H1 (cell line): ENCODE measurements at regions not wholly inside any gene's neighbourhood (a gene's known extent, or its start where the extent isn't known, plus 50 kb on each side); places are given as distances from the start of the nearest gene placed in this dataset.

Experiments
- CTCF ChIA-PET: fragments of 300-600 bp; sonication (Branson Sonifier 250); formaldehyde crosslinking; loops from one replicate; lab custom pipeline; 2021; ENCODE audit not compliant: partially characterized antibody; lab: Charles Lee
- POLR2A ChIA-PET: fragments of 300-600 bp; sonication (Branson Sonifier 250); formaldehyde crosslinking; loops from one replicate; lab custom pipeline; 2021; ENCODE audit warnings: inconsistent platforms; ENCODE audit not compliant: partially characterized antibody; lab: Charles Lee
- DNase-seq, 2 experiments: peaks; one replicate each; pipeline versions ENCODE4 v3.0.0 to v3.0.0-alpha.2; 2010 to 2022; ENCODE audit warnings: low spot score in 2 of 2, low read depth in 1 of 2, mixed read lengths in 1 of 2
- FAIRE-seq: peaks from 2 replicates; lab custom pipeline; 2011; peaks lifted over from hg19 to GRCh38; lab: Jason Lieb, UNC
- H2AFZ ChIP-seq: 2 replicates; pipeline ENCODE4 v1.8.1; 2012; ENCODE audit warnings: low read length, inconsistent platforms
- H2AK5ac ChIP-seq: 2 replicates; pipeline ENCODE4 v1.6.1; 2013; ENCODE audit warnings: low read depth, low read length
- H2BK120ac ChIP-seq: replicated peaks from 2 replicates; pipeline ENCODE3; 2013; ENCODE audit warnings: low read depth, low read length, inconsistent platforms
- H2BK12ac ChIP-seq: 2 replicates; pipeline ENCODE4 v1.6.1; 2013; ENCODE audit warnings: low read depth, low read length
- H2BK15ac ChIP-seq: 2 replicates; pipeline ENCODE4 v1.6.1; 2013; ENCODE audit warnings: low read length
- H2BK20ac ChIP-seq: 2 replicates; pipeline ENCODE4 v1.6.1; 2013; ENCODE audit warnings: low read length
- H2BK5ac ChIP-seq: 2 replicates; pipeline ENCODE4 v1.6.1; 2013; ENCODE audit warnings: low read depth, low read length
- H3K14ac ChIP-seq: 2 replicates; pipeline ENCODE4 v1.6.1; 2013; ENCODE audit warnings: inconsistent platforms; ENCODE audit not compliant: insufficient read length
- H3K18ac ChIP-seq: 2 replicates; pipeline ENCODE4 v1.6.1; 2013; ENCODE audit warnings: low read length; ENCODE audit errors: extremely low read depth
- H3K23ac ChIP-seq: 2 replicates; pipeline ENCODE4 v1.6.1; 2013; ENCODE audit warnings: inconsistent platforms; ENCODE audit not compliant: insufficient read length
- H3K23me2 ChIP-seq: 2 replicates; pipeline ENCODE4 v1.6.1; 2013; ENCODE audit warnings: low read depth, low read length
- H3K27ac ChIP-seq: 2 replicates; pipeline ENCODE4 v1.6.1; 2011; ENCODE audit warnings: low read depth, low read length, inconsistent platforms
- H3K27me3 ChIP-seq, 4 experiments: replicated peaks in 1 of 4; 1 replicate in 1 of 4; 2 replicates in 3 of 4; pipeline versions ENCODE4 v1.6.1 to v1.8.1; 2011 to 2013; ENCODE audit warnings: low read length in 3 of 4, mild to moderate bottlenecking in 3 of 4, inconsistent platforms in 2 of 4, mixed read lengths in 2 of 4, moderate library complexity in 1 of 4; ENCODE audit not compliant: control insufficient read depth in 3 of 4, insufficient read depth in 3 of 4; ENCODE audit errors: extremely low read depth in 1 of 4
- H3K36me3 ChIP-seq, 4 experiments: 2 replicates each; pipeline versions ENCODE4 v1.6.1 to v1.8.1; 2011 to 2013; ENCODE audit warnings: mild to moderate bottlenecking in 4 of 4, low read length in 3 of 4, moderate library complexity in 2 of 4, control low read depth in 1 of 4, inconsistent platforms in 1 of 4; ENCODE audit not compliant: insufficient read depth in 4 of 4, control insufficient read depth in 2 of 4
- H3K4ac ChIP-seq: replicated peaks from 2 replicates; pipeline ENCODE3; 2013; ENCODE audit warnings: low read length, low read depth, mixed read lengths, inconsistent platforms; ENCODE audit not compliant: insufficient read length
- H3K4me1 ChIP-seq, 4 experiments: replicated peaks in 1 of 4; 1 replicate in 1 of 4; 2 replicates in 3 of 4; pipeline versions ENCODE4 v1.6.1 to v1.8.1; 2011 to 2013; ENCODE audit warnings: low read length in 3 of 4, inconsistent platforms in 2 of 4, mixed read lengths in 1 of 4; ENCODE audit not compliant: insufficient read depth in 4 of 4, control insufficient read depth in 3 of 4
- H3K4me2 ChIP-seq, 2 experiments: 2 replicates each; pipeline versions ENCODE4 v1.6.1 to v1.8.1; 2011 to 2013; ENCODE audit warnings: low read depth in 2 of 2, low read length in 2 of 2, control low read depth in 1 of 2, inconsistent platforms in 1 of 2, mild to moderate bottlenecking in 1 of 2; ENCODE audit not compliant: insufficient read depth in 1 of 2
- H3K4me3 ChIP-seq, 4 experiments: fragments of 200-600, 300-600 bp in 1 of 4; sonication (generic), shearing (Covaris generic), sonication (Bioruptor Twin) in 1 of 4; 2 replicates each; pipeline versions ENCODE4 v1.5.1 to v1.8.1; 2011 to 2016; ENCODE audit warnings: low read length in 4 of 4, low read depth in 3 of 4, control low read depth in 2 of 4, inconsistent platforms in 2 of 4, mild to moderate bottlenecking in 2 of 4, mixed read lengths in 1 of 4, moderate library complexity in 1 of 4; ENCODE audit not compliant: insufficient read depth in 2 of 4; ENCODE audit errors: extremely low read depth in 1 of 4
- H3K56ac ChIP-seq: replicated peaks from 2 replicates; pipeline ENCODE3; 2013; ENCODE audit warnings: low read depth, mild to moderate bottlenecking, mixed read lengths, low read length, inconsistent platforms; ENCODE audit not compliant: insufficient read length
- H3K79me1 ChIP-seq: 2 replicates; pipeline ENCODE4 v1.6.1; 2013; ENCODE audit warnings: low read depth, low read length, control low read depth
- H3K79me2 ChIP-seq, 2 experiments: 2 replicates each; pipeline versions ENCODE4 v1.6.1 to v1.8.1; 2012 to 2013; ENCODE audit warnings: low read length in 2 of 2, mild to moderate bottlenecking in 2 of 2, inconsistent platforms in 1 of 2; ENCODE audit not compliant: insufficient read depth in 2 of 2, control insufficient read depth in 1 of 2
- H3K9ac ChIP-seq, 4 experiments: replicated peaks in 1 of 4; 1 replicate in 1 of 4; 2 replicates in 3 of 4; pipeline versions ENCODE4 v1.6.1 to v1.8.1; 2011 to 2013; ENCODE audit warnings: low read depth in 3 of 4, low read length in 3 of 4, control low read depth in 2 of 4, mild to moderate bottlenecking in 2 of 4, moderate library complexity in 2 of 4, inconsistent platforms in 1 of 4; ENCODE audit errors: extremely low read depth in 1 of 4
- H3K9me3 ChIP-seq, 2 experiments: 2 replicates each; pipeline versions ENCODE4 v1.6.1 to v1.8.1; 2012 to 2013; ENCODE audit warnings: mild to moderate bottlenecking in 2 of 2, moderate library complexity in 2 of 2, control low read depth in 1 of 2, inconsistent platforms in 1 of 2, low read depth in 1 of 2, low read length in 1 of 2, mixed read lengths in 1 of 2; ENCODE audit not compliant: insufficient read depth in 2 of 2
- H4K20me1 ChIP-seq, 2 experiments: replicated peaks in 1 of 2; 2 replicates each; pipeline versions ENCODE3 to v1.8.1; 2011 to 2013; ENCODE audit warnings: inconsistent platforms in 2 of 2, low read length in 2 of 2, mild to moderate bottlenecking in 1 of 2; ENCODE audit not compliant: insufficient read depth in 2 of 2, control insufficient read depth in 1 of 2
- H4K5ac ChIP-seq: 2 replicates; pipeline ENCODE4 v1.6.1; 2013; ENCODE audit warnings: low read length, low read depth, mixed read lengths, inconsistent platforms; ENCODE audit not compliant: insufficient read length
- H4K8ac ChIP-seq: 2 replicates; pipeline ENCODE4 v1.8.0; 2013; ENCODE audit warnings: mild to moderate bottlenecking, moderate library complexity, low read length, inconsistent platforms; ENCODE audit not compliant: insufficient read depth; ENCODE audit errors: extremely low read depth
- H4K91ac ChIP-seq: replicated peaks from 2 replicates; pipeline ENCODE3; 2013; ENCODE audit warnings: low read length, mixed read lengths, inconsistent platforms; ENCODE audit not compliant: insufficient read length
- BACH1 ChIP-seq: IDR thresholded peaks from 2 replicates; pipeline ENCODE4 v1.6.1; 2012; ENCODE audit warnings: low read length, improper control_type of control experiment
- CTBP2 ChIP-seq: IDR thresholded peaks from 2 replicates; pipeline ENCODE4 v1.7.0; 2011; ENCODE audit warnings: borderline replicate concordance, mild to moderate bottlenecking, moderate library complexity, mixed read lengths, low read length; ENCODE audit not compliant: insufficient read depth, insufficient read length
- FOSL1 ChIP-seq: IDR thresholded peaks from 2 replicates; pipeline ENCODE4 v1.6.1; 2011; ENCODE audit warnings: mild to moderate bottlenecking, low read depth, low read length, moderate library complexity; ENCODE audit not compliant: insufficient read depth
- GABPA ChIP-seq: IDR thresholded peaks from 2 replicates; pipeline ENCODE4 v1.6.1; 2011; ENCODE audit warnings: mild to moderate bottlenecking, low read length, moderate library complexity, borderline replicate concordance; ENCODE audit not compliant: insufficient read depth
- RAD21 ChIP-seq, 2 experiments: IDR thresholded peaks in 1 of 2; conservative IDR thresholded peaks in 1 of 2; 2 replicates each; pipeline ENCODE4 v1.6.1; 2011; ENCODE audit warnings: low read depth in 2 of 2, low read length in 2 of 2, improper control_type of control experiment in 1 of 2, inconsistent platforms in 1 of 2, mild to moderate bottlenecking in 1 of 2, moderate library complexity in 1 of 2
- RNF2 ChIP-seq: fragments of 200-900, 300-1000 bp; sonication (generic); IDR thresholded peaks from 2 replicates; pipeline ENCODE4 v1.7.1; 2016; ENCODE audit warnings: borderline replicate concordance, low read depth, mild to moderate bottlenecking, antibody characterized with exemption, low read length; ENCODE audit not compliant: poor library complexity, severe bottlenecking; ENCODE audit errors: missing control alignments
- SIN3A ChIP-seq, 2 experiments: IDR thresholded peaks in 1 of 2; conservative IDR thresholded peaks in 1 of 2; 2 replicates each; pipeline ENCODE4 v1.6.1; 2011 to 2012; ENCODE audit warnings: low read length in 2 of 2, improper control_type of control experiment in 1 of 2, low read depth in 1 of 2, mild to moderate bottlenecking in 1 of 2
- SP1 ChIP-seq: IDR thresholded peaks from 2 replicates; pipeline ENCODE4 v1.6.1; 2011; ENCODE audit warnings: low read depth, low read length
- SP2 ChIP-seq: IDR thresholded peaks from 2 replicates; pipeline ENCODE4 v1.6.1; 2012; ENCODE audit warnings: mild to moderate bottlenecking, low read length, inconsistent platforms
- SUZ12 ChIP-seq: fragments of 200-600 bp; sonication (generic); IDR thresholded peaks from 2 replicates; pipeline ENCODE4 v1.6.1; 2012; ENCODE audit warnings: mild to moderate bottlenecking, inconsistent platforms, low read length, moderate library complexity, mixed read lengths
- TAF1 ChIP-seq: IDR thresholded peaks from 2 replicates; pipeline ENCODE4 v1.6.1; 2011; ENCODE audit warnings: mild to moderate bottlenecking, low read depth, low read length
- WGBS, 2 experiments: shearing (Covaris generic) in 1 of 2; methylation state at CpG; one replicate each; pipeline versions ENCODE4 v1.1.6 to v1.1.7; 2013 to 2015; ENCODE audit warnings: low lambda C conversion rate in 2 of 2, mixed read lengths in 2 of 2, inconsistent platforms in 1 of 2, low coverage in 1 of 2, missing lambda C conversion rate in 1 of 2; ENCODE audit not compliant: insufficient replicate concordance in 2 of 2, insufficient coverage in 1 of 2, insufficient read length in 1 of 2; ENCODE audit errors: extremely low coverage in 1 of 2, missing lambda C conversion rate in 1 of 2; 5-methylcytosine and 5-hydroxymethylcytosine counted together

DNA sequence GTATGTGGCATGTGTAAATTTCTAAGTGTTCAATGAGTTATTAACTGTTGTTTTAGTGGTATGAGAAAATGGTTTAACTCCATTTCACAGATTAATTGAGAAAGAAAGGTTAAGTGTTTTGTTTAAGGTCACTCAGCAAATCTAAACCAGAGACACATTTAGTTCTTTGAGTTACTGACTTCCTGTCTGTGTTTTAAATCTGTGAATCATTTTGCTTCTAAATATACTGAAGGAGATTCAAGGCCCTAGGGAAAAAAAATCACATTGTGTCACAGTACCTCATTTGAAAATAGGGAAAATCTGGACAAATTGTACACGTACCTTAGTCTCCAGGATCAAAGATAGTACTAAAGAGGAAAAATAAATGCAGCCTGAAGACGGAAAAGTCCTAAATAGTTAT lies 368.2 kb downstream of the TMEM161B start:
- CTCF ChIA-PET, result no interaction called here
- DNase-seq, result no peak
- TF ChIP-seq SP2 (no peak), SUZ12 (no peak), RNF2 (no peak), SIN3A (conservative IDR thresholded peaks at IDR 0.05 in 1 of 2, IDR thresholded peaks at IDR 0.05 in 1 of 2; ENCODE audit: low read depth in 1 of 2, low read length in 2 of 2) (no peak), GABPA (no peak), CTBP2 (no peak), RAD21 (IDR thresholded peaks at IDR 0.05 in 1 of 2, conservative IDR thresholded peaks at IDR 0.05 in 1 of 2; ENCODE audit: low read depth in 2 of 2, low read length in 2 of 2) (no peak), SP1 (no peak), BACH1 (no peak), TAF1 (no peak), FOSL1 (no peak)

More for the DNA sequence above, 368.2 kb downstream of the TMEM161B start:
- Histone ChIP-seq H2BK20ac (no peak overlapping the region), H3K18ac (no peak overlapping the region), H3K36me3 (no peaks in the 10 kb centered on the region), H3K9me3 (no peaks in the 10 kb centered on the region), H4K20me1 (no peaks in the 10 kb centered on the region), H2AK5ac (no peak overlapping the region), H2AFZ (no peak overlapping the region), H3K4ac (no peak overlapping the region), H4K91ac (no peak overlapping the region), H2BK12ac (no peak overlapping the region), H4K8ac (no peak overlapping the region), H4K5ac (no peak overlapping the region), H3K79me2 (no peaks in the 10 kb centered on the region), H3K14ac (no peak overlapping the region), H3K27ac (no peak overlapping the region), H2BK120ac (no peak overlapping the region), H3K56ac (no peak overlapping the region), H3K23ac (no peak overlapping the region), H3K27me3 (no peaks in the 10 kb centered on the region), H3K4me2 (no peak overlapping the region), H3K4me1 (peaks cover 0 to 7% (median 4%) of the 10 kb centered on the region in 4 experiments; a peak in 4 of 7 replicates), H2BK5ac (no peak overlapping the region), H3K79me1 (no peaks in the 10 kb centered on the region), H3K9ac (no peak overlapping the region), H2BK15ac (no peak overlapping the region), H3K23me2 (no peaks in the 10 kb centered on the region), H3K4me3 (no peak overlapping the region)
- WGBS, 2 experiments, result 89% methylated on average over 2 of the region's 2 CpGs; no CpG with 5 or more reads in 1 of the 2 experiments
- no peak for FAIRE-seq
- POLR2A ChIA-PET, result no interaction called here
